ENCODE measurements at regions not wholly inside any gene's neighbourhood (a gene's known extent, or its start where the extent isn't known, plus 50 kb on each side); places are given as distances from the start of the nearest gene placed in this dataset.

- H4K20me1 ChIP-seq (ENCODE audit: insufficient read depth): no peaks in the 10 kb centered on the region
- TF ChIP-seq POLR2AphosphoS5 (IDR thresholded peaks at IDR 0.05): no peak
- TF ChIP-seq RAD21 (conservative IDR thresholded peaks at IDR 0.05): no peak
- no peak for TF ChIP-seq REST (IDR thresholded peaks at IDR 0.05; ENCODE audit: borderline replicate concordance)
- TF ChIP-seq EZH2 (IDR thresholded peaks at IDR 0.05; ENCODE audit: borderline replicate concordance, insufficient read depth, low read length, poor library complexity, severe bottlenecking): no peak
- no peak for TF ChIP-seq TAF1 (IDR thresholded peaks at IDR 0.05; ENCODE audit: low read depth)
- TF ChIP-seq MXI1 (conservative IDR thresholded peaks at IDR 0.05; ENCODE audit: poor library complexity, severe bottlenecking): no peak
- TF ChIP-seq CTCF (IDR thresholded peaks at IDR 0.05; ENCODE audit: poor library complexity, severe bottlenecking): no peak
- TF ChIP-seq SMC3 (conservative IDR thresholded peaks at IDR 0.05; ENCODE audit: poor library complexity): no peak
- TF ChIP-seq EP300 (conservative IDR thresholded peaks at IDR 0.05; ENCODE audit: poor library complexity, severe bottlenecking): no peak
- H3K4me2 ChIP-seq (ENCODE audit: low read length): no peak overlapping the region
These were observed 227.9 kb upstream of the TAS2R1 start for GRCh38 chr5:9858043-9858442.

GRCh38 chr5:9853309-9853708 is 223.2 kb upstream of the TAS2R1 start:
- Histone ChIP-seq H3K9me2 (ENCODE audit: insufficient read depth, low read length) (no peaks in the 10 kb centered on the region), H3K36me3 (ENCODE audit: insufficient read depth, low read length) (no peaks in the 10 kb centered on the region)
- no peak for TF ChIP-seq POLR2AphosphoS5 (IDR thresholded peaks at IDR 0.05)
- no peak for TF ChIP-seq RAD21 (conservative IDR thresholded peaks at IDR 0.05)
- no peak for TF ChIP-seq CTCF (IDR thresholded peaks at IDR 0.05; ENCODE audit: poor library complexity, severe bottlenecking)
- no peak for TF ChIP-seq TAF1 (IDR thresholded peaks at IDR 0.05; ENCODE audit: low read depth)
- no peak for TF ChIP-seq SMC3 (conservative IDR thresholded peaks at IDR 0.05; ENCODE audit: poor library complexity)
- TF ChIP-seq EZH2 (IDR thresholded peaks at IDR 0.05; ENCODE audit: borderline replicate concordance, insufficient read depth, low read length, poor library complexity, severe bottlenecking): no peak
- TF ChIP-seq MXI1 (conservative IDR thresholded peaks at IDR 0.05; ENCODE audit: poor library complexity, severe bottlenecking): no peak
- TF ChIP-seq REST (IDR thresholded peaks at IDR 0.05; ENCODE audit: borderline replicate concordance): no peak
- TF ChIP-seq EP300 (conservative IDR thresholded peaks at IDR 0.05; ENCODE audit: poor library complexity, severe bottlenecking): no peak

More at GRCh38 chr5:9858043-9858442, 227.9 kb upstream of the TAS2R1 start:
- Histone ChIP-seq H3K27ac (ENCODE audit: low read length) (no peak overlapping the region), H2AFZ (ENCODE audit: low read depth, low read length) (no peak overlapping the region), H3K9ac (ENCODE audit: low read length) (no peak overlapping the region), H3K27me3 (ENCODE audit: insufficient read depth, low read depth, low read length) (no peaks in the 10 kb centered on the region), H3K9me2 (ENCODE audit: insufficient read depth, low read length) (no peaks in the 10 kb centered on the region), H3K36me3 (ENCODE audit: insufficient read depth, low read length) (no peaks in the 10 kb centered on the region), H3K9me3 (ENCODE audit: low read length) (no peaks in the 10 kb centered on the region), H3F3A (ENCODE audit: insufficient read depth, low read length, poor library complexity, severe bottlenecking) (no peaks in the 10 kb centered on the region), H3K79me2 (replicated peaks; ENCODE audit: insufficient read depth, low read length) (no peaks in the 10 kb centered on the region), H3K4me3 (ENCODE audit: low read length) (no peak overlapping the region)

More at GRCh38 chr5:9853309-9853708, 223.2 kb upstream of the TAS2R1 start:
- Histone ChIP-seq H3K27ac (ENCODE audit: low read length) (no peak overlapping the region), H3K27me3 (ENCODE audit: insufficient read depth, low read depth, low read length) (no peaks in the 10 kb centered on the region), H3F3A (ENCODE audit: insufficient read depth, low read length, poor library complexity, severe bottlenecking) (no peaks in the 10 kb centered on the region), H3K79me2 (replicated peaks; ENCODE audit: insufficient read depth, low read length) (no peaks in the 10 kb centered on the region), H4K20me1 (ENCODE audit: insufficient read depth) (no peaks in the 10 kb centered on the region), H3K4me3 (ENCODE audit: low read length) (no peak overlapping the region), H3K4me2 (ENCODE audit: low read length) (no peak overlapping the region), H3K9me3 (ENCODE audit: low read length) (no peaks in the 10 kb centered on the region), H3K9ac (ENCODE audit: low read length) (no peak overlapping the region), H2AFZ (ENCODE audit: low read depth, low read length) (no peak overlapping the region)

All from neural cell (in vitro differentiated cells).